M059J (cell line): ENCODE measurements at regions not wholly inside any gene's neighbourhood (a gene's known extent, or its start where the extent isn't known, plus 50 kb on each side); places are given as distances from the start of the nearest gene placed in this dataset.

Source experiments
- DNase-seq: peaks from one replicate; pipeline ENCODE4 v3.0.0-alpha.2; 2012; ENCODE audit warnings: low read depth

DNA sequence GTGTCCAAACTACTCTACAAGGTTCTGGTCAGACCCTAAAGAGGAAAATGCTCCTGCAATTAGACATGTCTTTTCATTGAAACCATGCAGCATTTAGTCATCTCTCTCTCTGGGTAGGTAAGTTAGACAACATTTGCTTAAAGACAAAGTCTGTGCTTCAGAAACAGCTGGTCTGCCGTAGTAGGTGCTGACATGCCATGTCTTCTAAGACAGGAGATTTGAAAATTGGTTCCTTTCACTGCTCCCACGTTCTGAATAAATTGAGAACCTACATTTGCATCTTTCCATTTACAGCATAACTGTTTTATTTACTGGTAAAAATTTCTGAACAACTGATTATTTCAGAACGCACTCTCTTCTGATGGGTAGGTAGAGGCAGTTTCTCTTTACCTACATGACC, 494.0 kb downstream of the EFNB2 start:
- DNase-seq, result no peak

DNA sequence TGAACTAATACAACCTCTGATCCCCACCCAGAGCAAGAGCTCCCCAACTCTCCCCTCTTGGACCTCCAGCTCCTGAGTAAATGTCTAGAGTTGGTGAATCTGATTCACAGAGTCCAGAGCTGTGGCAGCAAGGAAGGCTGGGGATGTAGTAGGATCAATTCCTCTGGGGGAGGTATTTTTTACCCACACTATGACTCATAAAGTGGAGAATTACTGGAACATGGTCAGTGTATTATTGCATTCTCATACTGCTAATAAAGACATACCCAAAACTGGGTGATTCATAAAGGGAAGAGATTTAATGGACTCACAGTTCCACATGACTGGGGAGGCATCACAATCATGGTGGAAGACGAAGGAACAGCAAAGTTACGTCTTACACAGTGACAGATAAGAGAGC, 496.7 kb downstream of the EFNB2 start:
- DNase-seq, result peak; percentile 87

DNA sequence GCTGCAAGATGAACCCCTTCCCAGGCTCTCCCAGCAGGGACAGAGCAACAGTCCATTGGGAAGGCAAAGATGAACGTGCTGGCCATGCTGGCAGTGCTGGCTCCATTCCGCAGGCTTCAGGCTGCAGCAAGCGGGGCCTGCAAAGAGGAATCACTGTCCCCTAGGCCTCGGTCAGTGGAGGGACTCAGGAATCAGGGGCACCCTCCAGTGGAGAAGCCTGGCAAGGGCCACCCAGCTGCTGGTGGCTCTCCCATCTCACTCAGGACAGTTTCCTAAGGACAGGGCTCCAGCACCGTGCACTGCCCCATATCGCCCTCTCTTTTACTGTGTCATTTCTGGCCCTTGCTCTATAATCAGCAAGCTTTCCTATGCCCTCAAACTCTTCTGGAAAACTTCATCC, 498.6 kb downstream of the EFNB2 start:
- DNase-seq, result peak; percentile 49

DNA sequence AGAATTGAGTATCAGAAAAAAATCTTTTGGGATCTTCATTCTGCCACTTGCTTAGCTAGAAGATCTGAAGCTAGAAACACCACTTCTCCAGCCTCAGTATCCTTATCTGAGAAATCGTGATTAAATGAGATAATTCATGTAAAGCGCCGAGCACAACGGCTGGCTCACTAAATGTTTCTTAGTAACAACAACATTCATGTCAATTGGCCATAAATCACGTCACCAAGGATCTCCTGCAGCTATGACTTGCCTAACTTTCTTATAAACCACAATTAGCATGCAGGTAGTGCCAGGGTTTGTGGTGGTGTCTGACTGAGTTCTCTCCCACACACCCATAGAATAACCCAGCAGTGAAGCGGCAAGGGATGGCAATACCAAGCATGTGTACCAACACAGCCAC, 501.3 kb downstream of the EFNB2 start:
- peak; percentile 96 for DNase-seq

DNA sequence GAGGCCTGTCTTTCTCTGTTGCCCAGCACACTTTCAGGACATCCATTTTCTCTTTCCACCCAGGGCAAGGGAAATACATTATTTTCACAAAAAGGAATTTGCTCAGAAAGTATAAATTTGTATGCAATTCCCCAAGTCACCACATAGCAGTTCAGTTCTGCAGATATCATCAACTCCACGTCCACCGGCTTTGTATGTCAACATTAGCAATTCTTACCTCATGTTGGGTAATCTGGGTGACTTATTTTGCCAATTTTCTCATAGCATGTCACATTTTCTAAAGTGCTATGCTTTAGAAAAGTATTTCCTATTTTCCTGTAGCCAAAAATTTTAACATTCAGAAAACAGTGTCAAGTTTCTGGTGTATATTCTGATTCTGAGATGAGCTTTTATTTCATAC, 501.8 kb downstream of the EFNB2 start:
- DNase-seq, result peak; percentile 71

DNA sequence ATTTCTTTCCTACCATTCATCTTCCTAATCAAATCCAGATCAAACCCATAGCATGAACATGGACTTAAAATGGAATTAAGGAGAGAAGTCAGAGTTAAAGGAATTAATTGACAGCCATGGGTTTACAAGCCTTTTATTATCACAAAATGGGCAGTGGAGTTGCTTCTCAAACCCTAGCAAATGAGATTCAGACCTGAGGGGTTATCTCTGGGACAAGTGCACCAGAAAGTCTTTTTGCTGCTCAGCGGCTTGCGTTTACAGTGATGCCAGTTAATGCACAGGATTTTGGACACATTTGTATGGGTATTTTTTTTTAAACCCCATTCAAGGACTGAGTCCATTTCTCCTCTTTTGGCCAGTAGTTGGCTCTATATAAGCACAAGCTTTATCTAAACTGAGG, 503.0 kb downstream of the EFNB2 start:
- DNase-seq, result no peak

DNA sequence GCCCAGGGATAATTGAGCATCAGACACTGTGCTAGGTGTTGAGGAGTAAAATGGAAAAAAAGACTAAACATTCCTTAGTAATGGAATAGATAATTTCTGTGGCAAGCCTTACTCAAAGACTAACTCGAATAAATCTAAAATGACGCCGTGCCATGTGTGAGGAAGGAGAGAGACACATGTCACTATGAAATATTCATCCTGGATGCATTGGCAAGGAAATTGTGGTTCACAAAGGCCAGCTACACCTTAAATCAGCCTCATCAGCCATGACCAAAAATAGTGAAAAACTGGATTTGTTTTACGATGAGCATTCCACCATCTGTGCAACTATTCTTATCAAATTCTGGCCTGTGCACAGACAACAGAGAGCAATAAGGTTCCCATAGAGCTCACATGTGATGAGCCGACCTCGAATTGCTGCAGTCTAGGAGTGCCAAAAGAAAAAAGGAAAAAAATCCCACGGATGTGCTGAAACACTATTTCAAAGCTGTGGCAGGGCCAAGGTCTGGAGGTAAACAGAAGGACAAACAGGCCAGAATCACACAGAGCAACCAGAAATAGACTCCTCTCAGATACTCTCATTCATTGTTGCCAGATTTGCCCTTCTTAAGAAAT, 505.7 kb downstream of the EFNB2 start:
- no peak for DNase-seq

DNA sequence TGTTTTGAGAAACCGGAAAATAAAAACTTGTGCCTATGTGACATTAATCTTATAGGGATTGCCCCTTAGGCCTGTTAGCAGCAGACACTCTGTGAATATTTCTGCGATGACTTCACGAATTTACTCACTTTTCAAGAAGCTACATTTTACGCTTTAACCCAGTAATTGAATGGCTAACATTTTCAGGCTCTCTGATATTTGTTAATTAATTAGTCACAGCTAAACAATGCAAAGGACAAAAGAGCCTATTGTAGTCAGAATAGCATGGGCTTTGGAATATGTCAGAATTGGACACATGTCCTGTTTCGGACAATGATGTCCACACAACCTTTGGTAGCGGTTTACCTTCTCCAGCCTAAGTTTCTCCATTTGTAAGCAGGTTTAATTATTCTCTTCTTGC, 506.6 kb downstream of the EFNB2 start:
- DNase-seq, result peak; percentile 73

DNA sequence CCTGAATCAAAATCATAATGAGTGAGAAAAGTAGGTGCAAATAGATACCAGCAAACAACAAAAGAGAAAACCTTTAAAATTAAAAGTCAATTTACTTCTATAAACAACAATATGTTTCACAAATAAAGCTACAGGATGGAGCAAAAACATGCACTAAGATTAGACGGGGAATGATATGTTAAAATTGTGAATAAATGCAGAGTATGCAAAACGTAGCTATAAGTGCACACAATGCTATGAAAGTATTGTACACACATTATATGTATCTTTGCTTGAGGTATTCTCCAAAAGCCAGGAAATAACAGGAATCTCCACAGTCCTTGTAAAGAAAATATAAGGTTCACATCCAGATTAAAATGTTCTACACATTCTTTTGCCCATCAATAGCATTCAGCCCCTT, 523.9 kb downstream of the EFNB2 start:
- no peak for DNase-seq

DNA sequence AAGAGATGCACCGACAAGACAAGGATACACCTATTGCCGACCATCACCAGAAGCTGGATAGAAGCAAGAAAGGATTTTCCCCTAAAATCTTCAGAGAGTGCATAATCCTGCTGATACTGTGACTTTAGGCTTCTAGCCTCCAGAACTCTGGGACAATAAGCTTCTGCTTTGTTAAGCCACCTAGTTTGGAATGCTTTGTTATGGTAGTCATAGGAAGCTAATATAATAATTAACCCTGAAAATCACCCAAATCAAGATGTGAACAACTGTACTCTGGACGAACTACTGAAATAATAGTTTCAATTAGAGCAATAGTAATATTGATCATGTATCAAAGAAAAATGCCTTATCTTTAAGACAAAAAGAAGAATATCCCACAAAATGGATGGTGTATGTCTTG, 524.6 kb downstream of the EFNB2 start:
- no peak for DNase-seq

DNA sequence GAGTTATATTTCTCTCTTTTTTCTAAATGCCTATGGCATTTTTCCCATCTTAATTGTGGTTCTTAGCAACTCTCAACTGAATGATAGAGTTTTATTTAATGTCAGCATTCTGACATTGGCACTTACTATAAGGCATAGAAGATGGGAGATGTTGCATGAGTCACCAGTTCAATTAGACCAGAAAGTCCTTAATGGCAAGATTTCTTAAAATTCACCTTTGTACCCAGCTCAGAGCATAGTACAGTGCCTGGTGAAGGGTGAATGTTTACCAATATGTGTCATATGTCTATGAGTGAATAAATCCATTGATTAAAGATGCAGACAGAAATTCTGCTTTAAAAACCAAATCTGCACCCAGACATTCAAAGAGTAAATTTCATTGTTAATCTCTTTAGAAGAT, 526.9 kb downstream of the EFNB2 start:
- no peak for DNase-seq

DNA sequence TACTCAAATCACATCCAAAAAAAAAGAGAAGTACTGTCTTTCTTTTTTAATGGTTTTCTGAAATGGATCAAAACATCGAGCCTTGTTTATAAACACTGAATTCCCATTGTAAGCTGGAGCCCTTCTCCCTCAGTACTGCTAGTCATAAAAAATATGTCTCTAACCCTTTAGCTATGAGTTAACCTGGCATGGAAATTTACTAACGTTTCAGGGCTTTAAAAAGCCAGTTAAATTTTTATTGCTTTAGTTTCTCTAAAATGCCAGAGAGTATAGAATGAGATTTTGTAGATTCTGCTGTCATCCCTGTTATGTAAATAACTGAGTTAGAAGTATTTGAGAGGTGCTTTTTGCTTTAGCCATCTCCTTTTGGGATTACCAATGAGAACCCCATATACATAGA, 528.3 kb downstream of the EFNB2 start:
- no peak for DNase-seq

DNA sequence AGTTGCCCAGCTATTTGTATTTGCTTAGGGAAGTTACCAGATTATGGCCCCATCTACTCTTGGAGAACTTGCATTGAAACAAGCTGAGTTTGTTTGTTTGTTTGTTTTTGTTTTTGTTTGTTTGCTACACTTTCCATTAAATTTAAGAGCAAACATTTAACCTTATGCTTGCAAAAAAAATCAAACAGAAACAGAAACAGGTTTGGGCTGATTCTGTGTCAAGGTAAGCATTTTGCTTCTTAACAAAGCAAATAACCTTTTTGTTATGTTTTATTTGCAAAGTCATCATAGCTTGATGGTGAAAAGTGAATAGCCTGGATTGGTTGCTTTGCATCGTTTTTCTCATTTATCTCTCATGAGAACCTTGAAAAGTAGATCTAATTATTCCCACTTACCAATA, 531.8 kb downstream of the EFNB2 start:
- DNase-seq, result no peak

DNA sequence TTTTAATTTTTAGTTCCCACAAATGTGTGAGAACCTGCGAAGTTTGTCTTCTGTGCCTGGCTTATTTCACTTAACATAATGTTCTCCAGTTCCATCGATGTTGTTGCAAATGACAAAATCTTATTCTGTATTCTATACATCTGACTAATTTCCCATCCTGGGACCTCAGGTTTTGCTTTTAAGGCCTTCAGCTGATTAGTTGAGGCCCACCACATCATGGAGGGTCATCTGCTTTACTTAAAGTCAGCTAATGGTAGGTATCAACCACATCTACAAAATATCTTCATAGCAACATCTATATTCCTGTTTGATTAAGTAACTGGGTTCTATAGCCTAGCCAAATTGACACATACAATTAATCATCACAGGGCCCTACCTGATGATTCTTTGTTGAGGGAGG, 534.0 kb downstream of the EFNB2 start:
- DNase-seq, result no peak

DNA sequence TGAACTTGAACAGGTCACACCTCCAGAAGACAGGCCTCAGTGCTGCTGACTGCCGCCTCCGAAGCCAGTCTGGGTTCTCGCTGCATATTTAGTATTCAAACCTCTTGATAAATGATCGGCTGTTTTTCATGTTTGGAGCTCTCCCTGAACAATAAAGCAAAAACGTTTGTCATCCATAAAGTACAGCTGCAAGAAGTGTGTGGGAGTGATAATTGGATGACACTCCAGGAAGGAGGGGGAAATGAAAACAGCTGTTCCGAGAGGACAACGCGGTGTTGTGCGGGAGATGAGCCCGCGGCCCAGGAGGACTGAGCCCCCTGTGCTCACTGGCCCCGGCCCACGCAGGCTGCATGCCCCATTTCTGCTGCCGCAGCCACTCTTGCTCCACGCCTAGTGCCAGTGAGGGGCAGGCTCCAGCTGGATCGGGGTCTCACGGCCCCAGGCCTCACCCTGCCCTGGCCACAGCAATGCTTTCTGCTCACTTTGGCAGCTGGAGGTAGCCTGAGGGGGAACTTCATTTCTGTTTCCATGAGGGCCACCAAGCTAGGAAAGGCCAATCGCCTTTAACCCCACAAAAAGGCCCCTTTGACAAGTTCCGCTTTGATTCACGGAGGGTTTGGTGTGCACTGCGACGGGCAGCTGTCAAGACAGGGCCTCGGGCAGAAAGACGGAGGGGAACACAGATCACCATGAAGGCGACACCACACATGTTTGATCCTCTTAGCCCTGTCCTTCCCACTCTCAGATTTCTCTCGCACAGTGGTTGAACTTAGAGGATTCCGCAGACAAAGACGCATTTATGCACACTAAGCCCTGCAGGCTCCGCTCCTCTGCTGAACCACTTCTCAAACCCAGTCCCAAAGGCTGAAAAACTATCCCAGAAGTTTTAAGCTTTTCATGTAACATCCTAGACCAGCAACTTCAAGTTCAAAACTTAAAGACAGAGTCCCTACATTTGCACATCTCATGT, 537.6 kb downstream of the EFNB2 start:
- DNase-seq, result no peak

DNA sequence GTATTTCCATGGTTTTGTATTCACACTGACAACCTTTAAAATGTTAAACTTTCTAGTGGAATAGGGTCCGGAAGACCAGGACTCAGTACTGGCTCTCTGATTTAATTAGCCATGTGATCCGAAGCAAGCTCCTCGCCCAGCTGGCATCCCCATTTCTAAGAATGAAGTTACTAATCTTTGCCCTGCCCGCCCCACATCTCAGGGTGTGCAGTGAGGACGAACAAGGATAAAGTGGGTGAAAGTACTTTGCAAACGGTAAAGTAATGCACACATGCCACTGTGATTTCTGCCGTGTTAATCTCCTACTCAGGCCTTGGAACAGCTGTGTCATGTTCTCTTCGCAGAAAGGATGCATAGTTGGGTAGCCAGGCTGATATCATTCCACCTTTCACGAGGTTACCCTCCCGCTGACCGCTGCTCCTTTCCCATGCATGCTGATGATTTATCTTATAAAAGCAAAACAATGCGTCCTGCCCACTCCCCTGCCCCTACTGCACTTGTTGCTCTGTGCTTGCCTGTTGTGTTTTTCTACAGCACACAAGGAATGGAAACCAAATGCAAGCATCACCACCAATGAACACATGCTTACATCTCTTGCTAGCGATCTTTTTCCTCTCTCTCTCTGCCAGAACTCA, 539.0 kb downstream of the EFNB2 start:
- no peak for DNase-seq

DNA sequence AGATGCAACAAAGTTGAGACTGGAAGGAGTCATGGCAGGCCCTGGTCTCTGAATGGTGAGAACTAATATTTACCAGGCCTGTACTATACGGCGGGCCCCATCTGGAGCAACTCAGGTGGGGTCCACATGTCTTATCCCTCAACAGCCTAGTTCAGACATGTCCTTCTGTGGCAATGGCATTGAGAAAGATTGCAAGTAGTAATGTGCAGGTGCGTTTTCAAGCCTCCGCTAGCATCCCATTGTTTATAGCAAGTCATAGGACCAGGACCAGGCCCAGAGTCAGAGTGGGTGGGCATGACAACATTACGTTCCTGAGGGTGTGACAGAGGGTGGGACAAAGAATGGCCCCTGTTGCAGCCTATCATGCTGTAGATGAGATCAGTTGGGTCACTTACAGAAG, 541.1 kb downstream of the EFNB2 start:
- DNase-seq, result no peak

DNA sequence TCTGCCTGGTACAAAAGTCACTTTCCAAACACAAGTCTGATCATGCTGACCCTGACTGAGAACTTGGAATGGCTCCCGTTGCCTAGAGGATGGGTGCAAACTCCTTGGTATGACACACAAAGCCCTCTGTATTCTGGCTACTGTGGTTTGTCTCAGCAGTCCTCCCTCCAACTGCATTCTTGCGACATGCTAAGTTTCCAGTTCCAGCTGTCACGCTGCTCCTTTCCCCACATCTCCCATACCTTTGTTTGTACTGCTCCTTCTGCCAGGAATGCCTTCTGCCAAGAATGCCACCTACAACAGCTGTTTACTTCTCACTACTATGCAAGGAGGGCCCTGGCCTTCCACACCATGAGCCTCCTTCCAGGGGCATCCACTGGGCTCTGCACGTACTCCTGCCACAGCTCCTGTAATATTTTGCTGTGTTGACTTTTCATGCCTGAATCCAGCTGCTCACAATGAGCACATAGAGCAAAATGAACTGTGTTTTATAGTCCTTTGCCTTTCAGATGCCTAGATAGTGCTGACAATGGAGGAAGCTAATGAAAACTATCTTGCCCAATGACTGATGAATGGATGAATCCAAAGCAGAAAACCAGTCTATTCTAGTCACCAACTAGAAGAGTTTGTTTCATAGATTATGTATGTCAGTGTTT, 543.7 kb downstream of the EFNB2 start:
- DNase-seq, result peak; percentile 95

DNA sequence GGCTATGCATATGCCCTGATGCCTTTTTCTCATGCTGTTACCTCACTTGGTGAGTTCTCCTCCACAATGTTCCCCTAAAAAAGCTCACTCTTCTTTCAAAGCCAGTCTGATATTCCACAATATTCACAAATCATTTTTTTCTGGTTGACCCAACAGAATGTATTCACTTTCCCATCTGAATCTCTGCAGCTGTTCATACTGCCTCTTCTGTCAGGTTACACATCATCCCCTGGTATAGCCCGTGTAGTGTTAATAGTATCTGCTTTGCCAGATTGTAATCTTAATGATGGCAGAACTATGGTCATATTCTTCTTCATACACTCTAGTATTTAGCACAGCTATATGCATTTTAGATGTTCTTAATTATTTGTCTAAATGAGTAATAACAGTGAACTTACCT, 544.3 kb downstream of the EFNB2 start:
- DNase-seq, result no peak

DNA sequence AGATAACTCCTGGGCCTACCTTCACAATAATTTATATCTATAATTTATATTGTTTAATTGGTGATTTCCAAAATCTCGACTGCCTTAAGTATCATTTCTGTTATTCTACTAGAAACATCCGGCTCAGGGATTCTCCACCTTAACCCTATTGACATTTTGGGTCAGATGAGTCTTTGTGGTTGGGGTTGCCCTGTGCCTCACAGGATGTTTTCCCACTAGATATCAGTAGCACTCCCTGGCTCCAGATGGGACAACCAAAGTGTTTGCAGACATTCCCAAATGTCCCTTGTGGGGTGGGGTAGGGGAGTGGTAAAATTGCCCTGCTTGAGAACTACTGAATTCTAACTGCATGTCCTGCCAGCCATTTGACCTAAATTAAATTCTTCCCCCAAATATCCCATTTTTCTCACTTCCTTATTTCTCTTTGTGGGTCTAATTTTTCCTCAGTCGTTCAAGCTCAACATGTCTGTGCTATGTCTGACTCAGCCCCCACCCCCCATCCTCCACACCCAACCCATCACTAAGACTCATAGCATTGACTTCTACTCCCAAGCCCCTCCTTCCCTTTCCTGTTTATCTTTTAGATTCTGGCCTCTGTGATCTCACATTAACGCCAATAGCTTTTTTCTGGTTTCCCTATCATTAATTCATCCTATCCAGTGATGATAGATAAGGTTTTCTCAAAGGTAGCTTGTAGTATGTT, 545.1 kb downstream of the EFNB2 start:
- peak; percentile 81 for DNase-seq

DNA sequence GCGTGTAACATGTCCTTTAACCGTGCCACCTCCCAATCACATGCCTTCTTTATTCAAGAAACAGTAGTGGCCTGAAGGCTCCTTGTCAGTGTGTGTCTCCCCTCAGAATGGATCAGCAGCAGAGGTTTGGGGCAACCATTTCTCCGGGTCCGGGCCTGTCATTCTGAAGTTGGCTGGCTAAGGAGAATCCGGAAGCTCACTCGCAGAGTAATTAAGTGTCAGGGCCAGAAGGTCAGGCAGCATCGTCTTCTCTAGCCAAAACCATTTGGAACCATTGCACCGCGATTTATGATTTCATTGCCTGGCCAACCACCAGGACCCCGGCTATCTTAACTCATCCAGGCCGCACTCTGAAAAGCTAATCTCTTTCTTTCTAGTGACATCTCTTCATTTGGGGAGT, 550.8 kb downstream of the EFNB2 start:
- no peak for DNase-seq

DNA sequence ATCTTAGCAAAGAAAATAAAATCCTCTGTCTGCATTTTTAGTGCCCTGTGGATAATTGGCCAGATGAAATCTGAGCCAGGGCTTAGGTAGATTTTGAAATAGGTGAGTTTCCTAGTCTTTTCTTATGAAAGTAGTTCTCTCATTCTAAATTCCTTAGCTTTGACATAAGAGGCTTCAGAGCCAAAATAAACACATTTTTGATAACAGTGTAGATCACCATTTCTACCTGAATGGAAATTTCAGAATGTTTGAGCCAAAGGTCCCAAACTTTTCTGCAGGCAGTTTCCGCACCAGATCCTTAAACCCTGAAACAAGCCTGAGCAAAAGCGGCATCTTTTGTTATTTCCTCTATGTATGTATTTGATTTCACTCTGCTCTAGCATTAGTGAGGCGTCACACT, 551.2 kb downstream of the EFNB2 start:
- no peak for DNase-seq
